ENCODE measurements at regions not wholly inside any gene's neighbourhood (a gene's known extent, or its start where the extent isn't known, plus 50 kb on each side); places are given as distances from the start of the nearest gene placed in this dataset.

DNA sequence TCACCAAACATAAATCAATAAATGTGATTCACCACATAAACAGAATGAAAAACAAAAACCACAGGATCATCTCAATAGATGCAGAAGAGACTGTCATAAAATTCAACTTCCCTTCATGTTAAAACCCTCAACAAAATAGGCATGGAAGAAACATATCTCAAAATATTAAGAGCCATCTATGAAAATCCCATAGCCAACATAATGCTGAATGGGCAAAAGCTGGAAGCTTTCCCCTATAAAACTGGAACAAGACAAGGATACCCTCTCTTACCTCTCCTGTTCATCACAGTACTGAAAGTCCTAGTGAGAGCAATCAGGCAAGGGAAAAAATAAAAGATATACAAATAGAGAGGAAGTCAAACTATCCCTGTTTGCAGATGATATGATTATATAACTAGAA lies 806.1 kb upstream of the MIR17HG start:
- Histone ChIP-seq H3K4me2 (no peak overlapping the region), H3K36me3 (ENCODE audit: insufficient read depth) (no peaks in the 10 kb centered on the region), H3K79me2 (replicated peaks; ENCODE audit: insufficient read depth) (no peaks in the 10 kb centered on the region), H3K27ac (ENCODE audit: low read depth) (no peak overlapping the region), H4K20me1 (replicated peaks; ENCODE audit: insufficient read depth) (no peaks in the 10 kb centered on the region), H3K4me3 (no peak overlapping the region), H3F3A (replicated peaks; ENCODE audit: low read depth) (no peaks in the 10 kb centered on the region), H3K27me3 (ENCODE audit: insufficient read depth) (no peaks in the 10 kb centered on the region), H2AFZ (no peak overlapping the region), H3K4me1 (ENCODE audit: insufficient read depth) (no peaks in the 10 kb centered on the region), H3K9me2 (ENCODE audit: insufficient read depth) (no peaks in the 10 kb centered on the region; the same call in 1 of the 2 replicates)
- Mint-ChIP-seq H3K4me1 (no peaks in the 10 kb centered on the region), H3K27me3 (ENCODE audit: insufficient read depth, low read depth, poor library complexity) (no peaks in the 10 kb centered on the region), H3K9me3 (peaks cover 13% of the 10 kb centered on the region), H3K27ac (no peak overlapping the region), H3K36me3 (ENCODE audit: low read depth) (peaks cover 12% of the 10 kb centered on the region), H3K4me3 (no peak overlapping the region)
- no peak for DNase-seq (ENCODE audit: low spot score)
- no peak for ATAC-seq
- TF ChIP-seq STAT1 (IDR thresholded peaks at IDR 0.05; ENCODE audit: unreplicated experiment) (no peak), EZH2phosphoT487 (IDR thresholded peaks at IDR 0.05; ENCODE audit: unreplicated experiment) (no peak), ZNF114 (CRISPR knock-in tag; IDR thresholded peaks at IDR 0.05) (no peak)

DNA sequence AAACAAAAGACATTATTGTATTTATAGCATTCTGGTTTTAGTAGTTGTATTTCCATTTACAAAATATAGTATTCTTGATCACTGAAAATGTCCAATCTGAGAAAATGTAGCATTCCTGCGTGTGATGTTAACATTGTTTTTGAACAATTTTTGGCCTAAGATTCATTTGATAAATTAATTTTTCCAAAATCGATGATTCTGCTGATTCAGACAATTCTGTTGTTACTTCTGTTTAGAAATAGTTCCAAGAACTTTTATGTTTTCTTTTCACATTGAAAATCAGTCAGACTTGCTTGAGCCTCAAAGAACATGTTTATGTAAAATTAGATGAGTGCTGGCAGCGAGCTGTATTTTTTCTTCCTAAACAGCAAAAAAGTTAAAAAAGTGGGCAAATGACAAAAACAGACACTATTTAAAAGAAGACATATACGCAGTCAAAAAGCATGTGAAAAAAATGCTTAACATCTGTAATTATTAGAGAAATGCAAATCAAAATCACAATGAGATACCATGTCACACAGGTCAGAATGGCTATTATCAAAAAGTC lies 804.5 kb upstream of the MIR17HG start:
- no peaks in the 10 kb centered on the region for H3K27me3 Mint-ChIP-seq (ENCODE audit: insufficient read depth, low read depth, poor library complexity)
- peaks cover 27% of the 10 kb centered on the region for H3K36me3 Mint-ChIP-seq (ENCODE audit: low read depth)
- Histone ChIP-seq H2AFZ (no peak overlapping the region), H3K4me3 (no peak overlapping the region), H3F3A (replicated peaks; ENCODE audit: low read depth) (no peaks in the 10 kb centered on the region), H3K4me2 (no peak overlapping the region), H3K79me2 (replicated peaks; ENCODE audit: insufficient read depth) (no peaks in the 10 kb centered on the region), H3K36me3 (ENCODE audit: insufficient read depth) (no peaks in the 10 kb centered on the region; the same call in 1 of the 2 replicates), H4K20me1 (replicated peaks; ENCODE audit: insufficient read depth) (no peaks in the 10 kb centered on the region), H3K9me2 (ENCODE audit: insufficient read depth) (no peaks in the 10 kb centered on the region; the same call in 1 of the 2 replicates), H3K4me1 (ENCODE audit: insufficient read depth) (no peaks in the 10 kb centered on the region), H3K27ac (ENCODE audit: low read depth) (no peak overlapping the region), H3K27me3 (ENCODE audit: insufficient read depth) (no peaks in the 10 kb centered on the region)
- DNase-seq (ENCODE audit: low spot score) (no peak), ATAC-seq (no peak)
- H3K27ac Mint-ChIP-seq = no peak overlapping the region
- H3K9me3 Mint-ChIP-seq = peaks cover 29% of the 10 kb centered on the region
- H3K4me3 Mint-ChIP-seq = no peak overlapping the region
- H3K4me1 Mint-ChIP-seq = no peaks in the 10 kb centered on the region
- TF ChIP-seq, protein P1, sequence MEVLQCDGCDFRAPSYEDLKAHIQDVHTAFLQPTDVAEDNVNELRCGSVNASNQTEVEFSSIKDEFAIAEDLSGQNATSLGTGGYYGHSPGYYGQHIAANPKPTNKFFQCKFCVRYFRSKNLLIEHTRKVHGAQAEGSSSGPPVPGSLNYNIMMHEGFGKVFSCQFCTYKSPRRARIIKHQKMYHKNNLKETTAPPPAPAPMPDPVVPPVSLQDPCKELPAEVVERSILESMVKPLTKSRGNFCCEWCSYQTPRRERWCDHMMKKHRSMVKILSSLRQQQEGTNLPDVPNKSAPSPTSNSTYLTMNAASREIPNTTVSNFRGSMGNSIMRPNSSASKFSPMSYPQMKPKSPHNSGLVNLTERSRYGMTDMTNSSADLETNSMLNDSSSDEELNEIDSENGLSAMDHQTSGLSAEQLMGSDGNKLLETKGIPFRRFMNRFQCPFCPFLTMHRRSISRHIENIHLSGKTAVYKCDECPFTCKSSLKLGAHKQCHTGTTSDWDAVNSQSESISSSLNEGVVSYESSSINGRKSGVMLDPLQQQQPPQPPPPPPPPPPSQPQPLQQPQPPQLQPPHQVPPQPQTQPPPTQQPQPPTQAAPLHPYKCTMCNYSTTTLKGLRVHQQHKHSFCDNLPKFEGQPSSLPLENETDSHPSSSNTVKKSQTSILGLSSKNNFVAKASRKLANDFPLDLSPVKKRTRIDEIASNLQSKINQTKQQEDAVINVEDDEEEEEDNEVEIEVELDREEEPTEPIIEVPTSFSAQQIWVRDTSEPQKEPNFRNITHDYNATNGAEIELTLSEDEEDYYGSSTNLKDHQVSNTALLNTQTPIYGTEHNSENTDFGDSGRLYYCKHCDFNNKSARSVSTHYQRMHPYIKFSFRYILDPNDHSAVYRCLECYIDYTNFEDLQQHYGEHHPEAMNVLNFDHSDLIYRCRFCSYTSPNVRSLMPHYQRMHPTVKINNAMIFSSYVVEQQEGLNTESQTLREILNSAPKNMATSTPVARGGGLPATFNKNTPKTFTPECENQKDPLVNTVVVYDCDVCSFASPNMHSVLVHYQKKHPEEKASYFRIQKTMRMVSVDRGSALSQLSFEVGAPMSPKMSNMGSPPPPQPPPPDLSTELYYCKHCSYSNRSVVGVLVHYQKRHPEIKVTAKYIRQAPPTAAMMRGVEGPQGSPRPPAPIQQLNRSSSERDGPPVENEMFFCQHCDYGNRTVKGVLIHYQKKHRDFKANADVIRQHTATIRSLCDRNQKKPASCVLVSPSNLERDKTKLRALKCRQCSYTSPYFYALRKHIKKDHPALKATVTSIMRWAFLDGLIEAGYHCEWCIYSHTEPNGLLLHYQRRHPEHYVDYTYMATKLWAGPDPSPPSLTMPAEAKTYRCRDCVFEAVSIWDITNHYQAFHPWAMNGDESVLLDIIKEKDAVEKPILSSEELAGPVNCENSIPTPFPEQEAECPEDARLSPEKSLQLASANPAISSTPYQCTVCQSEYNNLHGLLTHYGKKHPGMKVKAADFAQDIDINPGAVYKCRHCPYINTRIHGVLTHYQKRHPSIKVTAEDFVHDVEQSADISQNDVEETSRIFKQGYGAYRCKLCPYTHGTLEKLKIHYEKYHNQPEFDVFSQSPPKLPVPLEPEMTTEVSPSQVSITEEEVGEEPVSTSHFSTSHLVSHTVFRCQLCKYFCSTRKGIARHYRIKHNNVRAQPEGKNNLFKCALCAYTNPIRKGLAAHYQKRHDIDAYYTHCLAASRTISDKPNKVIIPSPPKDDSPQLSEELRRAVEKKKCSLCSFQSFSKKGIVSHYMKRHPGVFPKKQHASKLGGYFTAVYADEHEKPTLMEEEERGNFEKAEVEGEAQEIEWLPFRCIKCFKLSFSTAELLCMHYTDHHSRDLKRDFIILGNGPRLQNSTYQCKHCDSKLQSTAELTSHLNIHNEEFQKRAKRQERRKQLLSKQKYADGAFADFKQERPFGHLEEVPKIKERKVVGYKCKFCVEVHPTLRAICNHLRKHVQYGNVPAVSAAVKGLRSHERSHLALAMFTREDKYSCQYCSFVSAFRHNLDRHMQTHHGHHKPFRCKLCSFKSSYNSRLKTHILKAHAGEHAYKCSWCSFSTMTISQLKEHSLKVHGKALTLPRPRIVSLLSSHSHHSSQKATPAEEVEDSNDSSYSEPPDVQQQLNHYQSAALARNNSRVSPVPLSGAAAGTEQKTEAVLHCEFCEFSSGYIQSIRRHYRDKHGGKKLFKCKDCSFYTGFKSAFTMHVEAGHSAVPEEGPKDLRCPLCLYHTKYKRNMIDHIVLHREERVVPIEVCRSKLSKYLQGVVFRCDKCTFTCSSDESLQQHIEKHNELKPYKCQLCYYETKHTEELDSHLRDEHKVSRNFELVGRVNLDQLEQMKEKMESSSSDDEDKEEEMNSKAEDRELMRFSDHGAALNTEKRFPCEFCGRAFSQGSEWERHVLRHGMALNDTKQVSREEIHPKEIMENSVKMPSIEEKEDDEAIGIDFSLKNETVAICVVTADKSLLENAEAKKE (CRISPR knock-in tag; IDR thresholded peaks at IDR 0.05) = no peak
- no peak for TF ChIP-seq ZNF114 (CRISPR knock-in tag; IDR thresholded peaks at IDR 0.05)
- no peak for TF ChIP-seq STAT1 (IDR thresholded peaks at IDR 0.05; ENCODE audit: unreplicated experiment)
- TF ChIP-seq JUNB (IDR thresholded peaks at IDR 0.05; ENCODE audit: unreplicated experiment) = no peak
- no peak for TF ChIP-seq NANOG (IDR thresholded peaks at IDR 0.05; ENCODE audit: borderline replicate concordance)
- TF ChIP-seq, protein P2, sequence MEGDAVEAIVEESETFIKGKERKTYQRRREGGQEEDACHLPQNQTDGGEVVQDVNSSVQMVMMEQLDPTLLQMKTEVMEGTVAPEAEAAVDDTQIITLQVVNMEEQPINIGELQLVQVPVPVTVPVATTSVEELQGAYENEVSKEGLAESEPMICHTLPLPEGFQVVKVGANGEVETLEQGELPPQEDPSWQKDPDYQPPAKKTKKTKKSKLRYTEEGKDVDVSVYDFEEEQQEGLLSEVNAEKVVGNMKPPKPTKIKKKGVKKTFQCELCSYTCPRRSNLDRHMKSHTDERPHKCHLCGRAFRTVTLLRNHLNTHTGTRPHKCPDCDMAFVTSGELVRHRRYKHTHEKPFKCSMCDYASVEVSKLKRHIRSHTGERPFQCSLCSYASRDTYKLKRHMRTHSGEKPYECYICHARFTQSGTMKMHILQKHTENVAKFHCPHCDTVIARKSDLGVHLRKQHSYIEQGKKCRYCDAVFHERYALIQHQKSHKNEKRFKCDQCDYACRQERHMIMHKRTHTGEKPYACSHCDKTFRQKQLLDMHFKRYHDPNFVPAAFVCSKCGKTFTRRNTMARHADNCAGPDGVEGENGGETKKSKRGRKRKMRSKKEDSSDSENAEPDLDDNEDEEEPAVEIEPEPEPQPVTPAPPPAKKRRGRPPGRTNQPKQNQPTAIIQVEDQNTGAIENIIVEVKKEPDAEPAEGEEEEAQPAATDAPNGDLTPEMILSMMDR (conservative IDR thresholded peaks at IDR 0.05; ENCODE audit: low read depth in 2 of 2) = no peak
- no peak for TF ChIP-seq EZH2phosphoT487 (IDR thresholded peaks at IDR 0.05; ENCODE audit: unreplicated experiment)
- TF ChIP-seq CREB1 (CRISPR knock-in tag; IDR thresholded peaks at IDR 0.05; ENCODE audit: low read depth) = no peak
- no peak for TF ChIP-seq EZH2 (IDR thresholded peaks at IDR 0.05; ENCODE audit: low read depth, unreplicated experiment)
- TF ChIP-seq, protein P3, sequence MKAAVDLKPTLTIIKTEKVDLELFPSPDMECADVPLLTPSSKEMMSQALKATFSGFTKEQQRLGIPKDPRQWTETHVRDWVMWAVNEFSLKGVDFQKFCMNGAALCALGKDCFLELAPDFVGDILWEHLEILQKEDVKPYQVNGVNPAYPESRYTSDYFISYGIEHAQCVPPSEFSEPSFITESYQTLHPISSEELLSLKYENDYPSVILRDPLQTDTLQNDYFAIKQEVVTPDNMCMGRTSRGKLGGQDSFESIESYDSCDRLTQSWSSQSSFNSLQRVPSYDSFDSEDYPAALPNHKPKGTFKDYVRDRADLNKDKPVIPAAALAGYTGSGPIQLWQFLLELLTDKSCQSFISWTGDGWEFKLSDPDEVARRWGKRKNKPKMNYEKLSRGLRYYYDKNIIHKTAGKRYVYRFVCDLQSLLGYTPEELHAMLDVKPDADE (IDR thresholded peaks at IDR 0.05) = no peak

Measured in GM23338 (cell line).